ENCODE measurements at regions not wholly inside any gene's neighbourhood (a gene's known extent, or its start where the extent isn't known, plus 50 kb on each side); places are given as distances from the start of the nearest gene placed in this dataset.

DNA sequence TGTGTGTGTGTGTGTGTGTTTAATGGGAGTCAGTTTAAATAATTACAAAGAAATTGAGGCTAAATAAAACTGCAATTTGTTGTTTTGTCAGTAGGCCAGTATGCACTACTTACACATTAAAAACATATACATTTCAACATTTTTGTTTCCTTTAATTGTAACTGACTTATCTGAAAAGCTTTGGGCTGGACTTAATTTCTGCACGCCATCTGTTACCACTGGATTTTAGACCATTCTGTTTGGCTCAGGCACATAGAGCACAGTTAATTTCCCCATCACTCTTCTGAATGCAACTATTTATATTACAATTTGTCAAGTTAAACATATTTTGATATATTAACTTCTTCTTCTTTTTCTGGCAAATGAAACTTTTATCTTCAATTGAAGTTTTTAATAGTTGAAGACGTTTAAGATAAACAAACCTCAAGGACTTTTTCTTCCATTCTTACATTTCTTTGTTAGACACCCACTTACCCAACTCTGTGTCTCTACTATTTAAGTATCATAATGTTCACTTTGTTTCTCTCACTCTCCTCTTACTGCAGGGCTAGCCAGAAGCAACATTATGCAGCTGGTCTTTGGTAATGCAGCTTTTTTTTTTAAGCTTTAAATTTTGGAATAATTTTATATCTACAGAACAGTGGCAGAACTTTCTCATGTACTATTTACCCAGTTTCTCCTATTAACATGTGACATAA, 253.4 kb upstream of the ANKH start:
- no peaks in the 10 kb centered on the region for H3K9me3 ChIP-seq
- H3K27me3 ChIP-seq (replicated peaks; ENCODE audit: insufficient read depth), result no peaks in the 10 kb centered on the region
- TF ChIP-seq, protein P1, sequence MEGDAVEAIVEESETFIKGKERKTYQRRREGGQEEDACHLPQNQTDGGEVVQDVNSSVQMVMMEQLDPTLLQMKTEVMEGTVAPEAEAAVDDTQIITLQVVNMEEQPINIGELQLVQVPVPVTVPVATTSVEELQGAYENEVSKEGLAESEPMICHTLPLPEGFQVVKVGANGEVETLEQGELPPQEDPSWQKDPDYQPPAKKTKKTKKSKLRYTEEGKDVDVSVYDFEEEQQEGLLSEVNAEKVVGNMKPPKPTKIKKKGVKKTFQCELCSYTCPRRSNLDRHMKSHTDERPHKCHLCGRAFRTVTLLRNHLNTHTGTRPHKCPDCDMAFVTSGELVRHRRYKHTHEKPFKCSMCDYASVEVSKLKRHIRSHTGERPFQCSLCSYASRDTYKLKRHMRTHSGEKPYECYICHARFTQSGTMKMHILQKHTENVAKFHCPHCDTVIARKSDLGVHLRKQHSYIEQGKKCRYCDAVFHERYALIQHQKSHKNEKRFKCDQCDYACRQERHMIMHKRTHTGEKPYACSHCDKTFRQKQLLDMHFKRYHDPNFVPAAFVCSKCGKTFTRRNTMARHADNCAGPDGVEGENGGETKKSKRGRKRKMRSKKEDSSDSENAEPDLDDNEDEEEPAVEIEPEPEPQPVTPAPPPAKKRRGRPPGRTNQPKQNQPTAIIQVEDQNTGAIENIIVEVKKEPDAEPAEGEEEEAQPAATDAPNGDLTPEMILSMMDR (IDR thresholded peaks at IDR 0.05), result no peak
- TF ChIP-seq POLR2A (IDR thresholded peaks at IDR 0.05) (no peak), POLR2AphosphoS5 (IDR thresholded peaks at IDR 0.05) (no peak)
- intact Hi-C loops (cut with DNase I), result no loop called here
- no peak overlapping the region for H3K27ac ChIP-seq
- WGBS, result 29% methylated on average over 2 of the region's 2 CpGs
- no peak overlapping the region for H3K4me3 ChIP-seq
- H3K4me1 ChIP-seq (replicated peaks), result no peaks in the 10 kb centered on the region
- DNase-seq (ENCODE audit: low spot score), result no peak
- H3K36me3 ChIP-seq, result no peaks in the 10 kb centered on the region

DNA sequence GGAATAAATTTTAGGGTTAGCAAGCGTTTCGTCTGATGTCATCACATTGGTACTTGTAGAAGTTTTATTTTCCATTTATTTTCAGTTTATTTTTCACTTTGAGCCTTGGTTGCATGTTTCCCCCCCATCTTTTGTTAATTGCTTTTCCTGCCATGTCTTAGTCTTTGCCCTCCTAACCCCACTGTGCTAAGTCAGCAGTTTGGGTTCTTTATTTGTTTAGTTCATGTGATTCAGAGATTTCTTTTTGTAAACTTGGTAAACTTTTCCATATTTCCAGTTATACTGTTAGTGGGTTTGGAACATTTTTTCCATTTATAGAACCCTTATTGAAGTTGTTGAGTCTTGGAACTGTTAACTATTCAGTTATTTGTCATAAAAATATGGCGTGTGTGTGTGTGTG, 252.9 kb upstream of the ANKH start:
- Histone ChIP-seq H3K36me3 (no peaks in the 10 kb centered on the region), H3K4me3 (no peak overlapping the region), H3K9me3 (no peaks in the 10 kb centered on the region), H3K27me3 (replicated peaks; ENCODE audit: insufficient read depth) (no peaks in the 10 kb centered on the region), H3K27ac (no peak overlapping the region), H3K4me1 (replicated peaks) (no peaks in the 10 kb centered on the region)
- no peak for DNase-seq (ENCODE audit: low spot score)
- 74% methylated on average over 3 of the region's 3 CpGs for whole genome bisulfite sequencing
- intact Hi-C loops (cut with DNase I), result no loop called here
- no peak for TF ChIP-seq POLR2AphosphoS5 (IDR thresholded peaks at IDR 0.05)
- TF ChIP-seq, protein P1 (IDR thresholded peaks at IDR 0.05), result no peak
- no peak for TF ChIP-seq POLR2A (IDR thresholded peaks at IDR 0.05)

DNA sequence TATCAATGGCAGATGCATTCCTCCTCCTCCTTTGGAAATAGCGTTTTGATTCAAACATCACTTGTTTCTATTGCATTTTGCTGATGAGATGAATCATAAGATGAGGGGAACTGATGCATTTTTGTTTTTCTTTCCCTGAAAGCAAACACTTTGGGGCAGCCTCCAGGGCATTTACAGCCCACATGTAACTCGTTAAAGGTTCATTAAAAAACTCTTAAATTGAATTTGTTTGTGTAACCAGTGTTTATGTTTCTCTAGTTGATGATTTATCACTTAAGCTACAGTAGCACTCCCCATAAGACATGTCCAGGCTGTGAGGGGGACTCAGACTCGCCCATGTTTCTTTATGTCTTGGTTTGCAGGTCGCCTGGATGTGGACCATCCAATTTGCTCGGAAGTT, 246.1 kb upstream of the ANKH start:
- Histone ChIP-seq H3K4me3 (no peak overlapping the region), H3K27me3 (replicated peaks; ENCODE audit: insufficient read depth) (no peaks in the 10 kb centered on the region), H3K9me3 (no peaks in the 10 kb centered on the region), H3K27ac (no peak overlapping the region), H3K36me3 (no peaks in the 10 kb centered on the region), H3K4me1 (replicated peaks) (no peaks in the 10 kb centered on the region)
- TF ChIP-seq, protein P1 (IDR thresholded peaks at IDR 0.05), result no peak
- intact Hi-C loops (cut with DNase I), result loop anchor here (10.0 kb wide), 1 partner anchor 387 kb away; the partner anchor contains the start of gene FBXL7
- DNase-seq (ENCODE audit: low spot score), result no peak
- 11% methylated on average over 5 of the region's 5 CpGs for WGBS

DNA sequence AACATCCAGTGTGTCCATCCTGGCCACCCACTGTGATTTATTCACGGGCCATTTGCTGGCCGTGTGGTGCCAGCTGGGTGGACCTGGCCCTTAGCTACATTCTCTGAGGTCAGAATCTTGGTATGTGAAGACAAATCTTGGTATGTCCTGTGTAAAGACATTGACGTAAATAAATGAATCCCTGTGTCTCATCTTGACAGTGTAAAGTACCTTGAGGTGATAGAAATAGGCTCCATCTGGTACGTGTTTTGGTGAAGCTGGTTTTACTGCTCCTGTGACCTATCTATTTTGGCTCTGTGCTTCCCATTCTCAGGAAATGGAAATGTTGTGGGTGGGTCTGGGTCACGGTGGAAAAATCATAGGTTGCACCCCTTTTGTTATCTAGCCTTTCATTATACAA, 245.4 kb upstream of the ANKH start:
- Histone ChIP-seq H3K4me1 (replicated peaks) (no peaks in the 10 kb centered on the region), H3K36me3 (no peaks in the 10 kb centered on the region), H3K27ac (no peak overlapping the region), H3K27me3 (replicated peaks; ENCODE audit: insufficient read depth) (no peaks in the 10 kb centered on the region), H3K4me3 (no peak overlapping the region), H3K9me3 (no peaks in the 10 kb centered on the region)
- no peak for DNase-seq (ENCODE audit: low spot score)
- intact Hi-C loops (cut with DNase I), result loop anchor here (10.0 kb wide), 1 partner anchor 388 kb away; the partner anchor contains the start of gene FBXL7
- TF ChIP-seq, protein P1 (IDR thresholded peaks at IDR 0.05), result no peak
- TF ChIP-seq POLR2A (IDR thresholded peaks at IDR 0.05), result no peak
- TF ChIP-seq POLR2AphosphoS5 (IDR thresholded peaks at IDR 0.05), result no peak
- 30% methylated on average over 5 of the region's 5 CpGs for whole genome bisulfite sequencing
